ENCODE measurements at regions not wholly inside any gene's neighbourhood (a gene's known extent, or its start where the extent isn't known, plus 50 kb on each side); places are given as distances from the start of the nearest gene placed in this dataset.
"Not testable (repeated sequence)": the region's sequence is repeated elsewhere in the genome, so short reads cannot be mapped to it uniquely, and the experiment has no call there.

GRCh38 chr2:111472844-111473403, 352.2 kb downstream of the BCL2L11 start:
- H3K4me3 ChIP-seq (ENCODE audit: low read length in 2 of 2); H3K4me1 ChIP-seq (ENCODE audit: control insufficient read depth in 2 of 2, insufficient read depth in 2 of 2, low read length in 2 of 2); H3K27ac ChIP-seq (ENCODE audit: low read depth in 2 of 2, low read length in 2 of 2); H3K27me3 ChIP-seq (ENCODE audit: control insufficient read depth in 2 of 2, insufficient read depth in 2 of 2, low read length in 2 of 2); H3K36me3 ChIP-seq (ENCODE audit: control insufficient read depth in 2 of 2, insufficient read depth in 2 of 2, low read length in 2 of 2); H3K9me3 ChIP-seq (ENCODE audit: control insufficient read depth in 2 of 2, low read length in 2 of 2); H3K9ac ChIP-seq (ENCODE audit: low read depth in 1 of 2, low read length in 2 of 2): not testable (repeated sequence)

DNA sequence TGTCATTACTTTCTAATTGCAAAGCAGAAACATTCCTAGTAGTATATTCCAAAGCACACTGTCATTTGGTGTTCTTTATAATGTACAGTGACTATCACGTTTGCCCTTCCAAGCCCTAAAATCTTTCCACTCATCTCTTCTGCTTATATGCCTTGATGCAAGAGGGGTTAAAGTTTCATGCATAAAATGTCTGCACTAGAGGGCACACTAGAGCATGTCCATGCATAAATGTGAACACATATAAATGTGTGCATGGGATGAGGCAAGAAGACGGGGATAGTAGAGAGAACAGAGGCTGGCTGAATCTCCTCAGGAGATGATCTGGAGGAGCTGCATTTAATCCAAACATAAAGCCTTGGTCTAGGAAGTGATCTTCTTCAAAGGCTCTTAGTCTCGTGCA, 352.8 kb downstream of the BCL2L11 start:
- H3K9me3 ChIP-seq (ENCODE audit: control insufficient read depth in 2 of 2, low read length in 2 of 2); H3K36me3 ChIP-seq (ENCODE audit: control insufficient read depth in 2 of 2, insufficient read depth in 2 of 2, low read length in 2 of 2); H3K27ac ChIP-seq (ENCODE audit: low read depth in 2 of 2, low read length in 2 of 2); H3K4me1 ChIP-seq (ENCODE audit: control insufficient read depth in 2 of 2, insufficient read depth in 2 of 2, low read length in 2 of 2); H3K9ac ChIP-seq (ENCODE audit: low read depth in 1 of 2, low read length in 2 of 2); H3K27me3 ChIP-seq (ENCODE audit: control insufficient read depth in 2 of 2, insufficient read depth in 2 of 2, low read length in 2 of 2); H3K4me3 ChIP-seq (ENCODE audit: low read length in 2 of 2): not testable (repeated sequence)

- H3K36me3 ChIP-seq (ENCODE audit: control insufficient read depth in 2 of 2, insufficient read depth in 2 of 2, low read length in 2 of 2); H3K27ac ChIP-seq (ENCODE audit: low read depth in 2 of 2, low read length in 2 of 2): not testable (repeated sequence)
Observed at GRCh38 chr2:111474198-111474705, 353.5 kb downstream of the BCL2L11 start.

GRCh38 chr2:111478335-111478734, 357.6 kb downstream of the BCL2L11 start:
- H3K4me1 ChIP-seq (ENCODE audit: control insufficient read depth in 2 of 2, insufficient read depth in 2 of 2, low read length in 2 of 2); H3K27ac ChIP-seq (ENCODE audit: low read depth in 2 of 2, low read length in 2 of 2); H3K27me3 ChIP-seq (ENCODE audit: control insufficient read depth in 2 of 2, insufficient read depth in 2 of 2, low read length in 2 of 2); H3K4me3 ChIP-seq (ENCODE audit: low read length in 2 of 2); H3K9ac ChIP-seq (ENCODE audit: low read depth in 1 of 2, low read length in 2 of 2); H3K9me3 ChIP-seq (ENCODE audit: control insufficient read depth in 2 of 2, low read length in 2 of 2); H3K36me3 ChIP-seq (ENCODE audit: control insufficient read depth in 2 of 2, insufficient read depth in 2 of 2, low read length in 2 of 2): not testable (repeated sequence)

More at GRCh38 chr2:111474198-111474705, 353.5 kb downstream of the BCL2L11 start:
- H3K4me1 ChIP-seq (ENCODE audit: control insufficient read depth in 2 of 2, insufficient read depth in 2 of 2, low read length in 2 of 2); H3K4me3 ChIP-seq (ENCODE audit: low read length in 2 of 2); H3K27me3 ChIP-seq (ENCODE audit: control insufficient read depth in 2 of 2, insufficient read depth in 2 of 2, low read length in 2 of 2); H3K9me3 ChIP-seq (ENCODE audit: control insufficient read depth in 2 of 2, low read length in 2 of 2); H3K9ac ChIP-seq (ENCODE audit: low read depth in 1 of 2, low read length in 2 of 2): not testable (repeated sequence)

DNA sequence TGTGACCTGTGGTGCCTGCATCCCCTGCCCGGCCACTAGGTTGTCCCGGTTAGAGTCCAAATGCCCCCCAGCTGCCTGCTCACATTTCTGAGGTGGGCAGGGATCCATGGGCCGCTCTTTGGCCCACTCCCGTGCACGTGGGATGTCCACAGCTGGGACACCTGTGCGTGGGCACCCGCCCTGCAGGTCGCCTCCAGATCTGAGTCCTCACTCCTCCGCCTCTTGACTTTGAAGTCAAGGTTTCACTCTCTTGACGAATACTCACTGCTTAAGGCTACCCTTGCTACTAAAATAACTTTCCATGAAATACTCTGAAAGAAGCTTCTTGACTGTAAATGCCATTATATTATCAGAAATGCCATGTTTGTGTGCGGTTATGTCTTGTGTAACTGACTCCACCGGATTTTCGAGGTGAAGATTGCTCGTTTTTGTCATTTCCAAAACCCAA, 358.2 kb downstream of the BCL2L11 start:
- H3K27ac ChIP-seq (ENCODE audit: low read depth in 2 of 2, low read length in 2 of 2), result peak overlapping the region in 1 of 2 donors; percentile 9
- not testable (repeated sequence) for H3K4me1 ChIP-seq (ENCODE audit: control insufficient read depth in 2 of 2, insufficient read depth in 2 of 2, low read length in 2 of 2); H3K36me3 ChIP-seq (ENCODE audit: control insufficient read depth in 2 of 2, insufficient read depth in 2 of 2, low read length in 2 of 2); H3K27me3 ChIP-seq (ENCODE audit: control insufficient read depth in 2 of 2, insufficient read depth in 2 of 2, low read length in 2 of 2); H3K4me3 ChIP-seq (ENCODE audit: low read length in 2 of 2); H3K9me3 ChIP-seq (ENCODE audit: control insufficient read depth in 2 of 2, low read length in 2 of 2); H3K9ac ChIP-seq (ENCODE audit: low read depth in 1 of 2, low read length in 2 of 2)

DNA sequence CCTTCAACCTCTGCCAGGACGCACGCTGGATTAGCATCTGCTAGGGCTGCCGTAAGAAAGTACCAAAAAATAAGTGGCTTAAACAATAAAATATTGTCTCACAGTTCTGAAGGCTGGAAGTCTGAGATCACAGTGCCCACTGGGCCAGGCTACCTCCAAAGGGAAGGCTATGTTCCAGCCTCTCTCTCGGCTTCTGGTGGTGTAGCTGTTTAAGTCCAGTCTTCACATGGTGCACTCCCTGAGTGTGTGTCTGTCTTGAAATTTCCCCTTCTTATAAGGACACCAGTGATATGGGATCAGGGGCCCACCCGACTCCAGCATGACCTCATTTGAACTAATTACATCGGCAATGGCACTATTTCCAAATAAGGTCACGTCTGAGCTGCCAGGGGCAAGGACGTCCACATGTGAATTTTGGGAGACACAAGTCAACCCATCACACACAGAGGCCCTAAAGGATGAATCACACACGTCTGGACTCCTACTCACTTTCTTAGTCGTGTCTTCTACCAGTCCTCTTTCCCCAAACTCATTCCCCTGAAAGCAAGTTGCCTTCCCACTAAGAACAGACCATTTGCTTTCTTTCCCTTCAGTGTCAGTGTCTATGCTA, 359.4 kb downstream of the BCL2L11 start:
- not testable (repeated sequence) for H3K27ac ChIP-seq (ENCODE audit: low read depth in 2 of 2, low read length in 2 of 2); H3K27me3 ChIP-seq (ENCODE audit: control insufficient read depth in 2 of 2, insufficient read depth in 2 of 2, low read length in 2 of 2); H3K9ac ChIP-seq (ENCODE audit: low read depth in 1 of 2, low read length in 2 of 2); H3K4me3 ChIP-seq (ENCODE audit: low read length in 2 of 2); H3K9me3 ChIP-seq (ENCODE audit: control insufficient read depth in 2 of 2, low read length in 2 of 2); H3K36me3 ChIP-seq (ENCODE audit: control insufficient read depth in 2 of 2, insufficient read depth in 2 of 2, low read length in 2 of 2); H3K4me1 ChIP-seq (ENCODE audit: control insufficient read depth in 2 of 2, insufficient read depth in 2 of 2, low read length in 2 of 2)

DNA sequence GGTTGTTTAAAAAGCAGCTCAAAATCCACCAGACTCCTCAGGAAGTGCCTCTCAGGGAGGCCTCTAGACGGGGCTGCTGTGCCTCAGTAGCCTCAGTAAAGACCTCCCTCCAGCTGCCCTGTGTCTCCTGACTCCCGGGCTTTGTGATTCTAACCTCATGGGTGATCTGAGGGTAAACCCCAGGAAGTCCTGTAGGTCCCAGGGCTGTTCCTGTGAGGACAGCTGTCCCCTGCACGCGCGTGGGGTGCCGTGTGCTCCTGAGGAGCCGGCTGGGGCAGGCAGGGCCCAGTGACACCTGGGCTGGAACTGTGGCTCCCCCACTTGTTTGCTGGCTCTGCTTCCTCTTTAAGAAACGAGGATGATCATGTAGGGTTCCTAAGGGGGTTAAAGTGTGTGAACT, 359.9 kb downstream of the BCL2L11 start:
- not testable (repeated sequence) for H3K4me3 ChIP-seq (ENCODE audit: low read length in 2 of 2); H3K36me3 ChIP-seq (ENCODE audit: control insufficient read depth in 2 of 2, insufficient read depth in 2 of 2, low read length in 2 of 2); H3K27ac ChIP-seq (ENCODE audit: low read depth in 2 of 2, low read length in 2 of 2); H3K9ac ChIP-seq (ENCODE audit: low read depth in 1 of 2, low read length in 2 of 2); H3K27me3 ChIP-seq (ENCODE audit: control insufficient read depth in 2 of 2, insufficient read depth in 2 of 2, low read length in 2 of 2); H3K9me3 ChIP-seq (ENCODE audit: control insufficient read depth in 2 of 2, low read length in 2 of 2); H3K4me1 ChIP-seq (ENCODE audit: control insufficient read depth in 2 of 2, insufficient read depth in 2 of 2, low read length in 2 of 2)

DNA sequence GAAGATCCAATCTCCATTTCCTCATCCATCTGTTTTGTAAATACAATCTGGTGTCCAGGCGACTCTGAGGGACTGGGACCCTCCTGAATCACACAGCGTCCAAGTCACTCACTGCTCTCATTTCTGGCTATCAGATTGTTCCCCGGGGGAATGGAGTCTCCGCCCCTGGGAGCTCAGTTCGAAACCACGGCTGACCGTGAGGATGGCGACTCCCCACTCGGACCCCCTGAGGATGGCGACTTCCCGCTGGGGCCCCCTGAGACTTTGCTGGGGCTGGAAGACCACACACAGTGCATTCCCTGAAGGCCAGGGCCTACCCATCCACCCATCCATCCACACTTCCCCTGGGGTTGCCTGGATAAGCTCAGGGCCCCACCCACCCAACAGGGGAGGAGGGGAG, 360.5 kb downstream of the BCL2L11 start:
- not testable (repeated sequence) for H3K4me1 ChIP-seq (ENCODE audit: control insufficient read depth in 2 of 2, insufficient read depth in 2 of 2, low read length in 2 of 2); H3K4me3 ChIP-seq (ENCODE audit: low read length in 2 of 2); H3K9me3 ChIP-seq (ENCODE audit: control insufficient read depth in 2 of 2, low read length in 2 of 2); H3K36me3 ChIP-seq (ENCODE audit: control insufficient read depth in 2 of 2, insufficient read depth in 2 of 2, low read length in 2 of 2); H3K27me3 ChIP-seq (ENCODE audit: control insufficient read depth in 2 of 2, insufficient read depth in 2 of 2, low read length in 2 of 2); H3K27ac ChIP-seq (ENCODE audit: low read depth in 2 of 2, low read length in 2 of 2); H3K9ac ChIP-seq (ENCODE audit: low read depth in 1 of 2, low read length in 2 of 2)

GRCh38 chr2:111482987-111483679, 362.4 kb downstream of the BCL2L11 start:
- H3K9ac ChIP-seq (ENCODE audit: low read depth in 1 of 2, low read length in 2 of 2); H3K4me1 ChIP-seq (ENCODE audit: control insufficient read depth in 2 of 2, insufficient read depth in 2 of 2, low read length in 2 of 2); H3K27me3 ChIP-seq (ENCODE audit: control insufficient read depth in 2 of 2, insufficient read depth in 2 of 2, low read length in 2 of 2); H3K36me3 ChIP-seq (ENCODE audit: control insufficient read depth in 2 of 2, insufficient read depth in 2 of 2, low read length in 2 of 2); H3K27ac ChIP-seq (ENCODE audit: low read depth in 2 of 2, low read length in 2 of 2); H3K4me3 ChIP-seq (ENCODE audit: low read length in 2 of 2); H3K9me3 ChIP-seq (ENCODE audit: control insufficient read depth in 2 of 2, low read length in 2 of 2): not testable (repeated sequence)

GRCh38 chr2:111484097-111484496, 363.4 kb downstream of the BCL2L11 start:
- not testable (repeated sequence) for H3K4me1 ChIP-seq (ENCODE audit: control insufficient read depth in 2 of 2, insufficient read depth in 2 of 2, low read length in 2 of 2); H3K27ac ChIP-seq (ENCODE audit: low read depth in 2 of 2, low read length in 2 of 2); H3K27me3 ChIP-seq (ENCODE audit: control insufficient read depth in 2 of 2, insufficient read depth in 2 of 2, low read length in 2 of 2); H3K4me3 ChIP-seq (ENCODE audit: low read length in 2 of 2); H3K36me3 ChIP-seq (ENCODE audit: control insufficient read depth in 2 of 2, insufficient read depth in 2 of 2, low read length in 2 of 2); H3K9ac ChIP-seq (ENCODE audit: low read depth in 1 of 2, low read length in 2 of 2); H3K9me3 ChIP-seq (ENCODE audit: control insufficient read depth in 2 of 2, low read length in 2 of 2)

Measured in mucosa of rectum (tissue), 2 donors.